K562 (cell line): ENCODE measurements at regions not wholly inside any gene's neighbourhood (a gene's known extent, or its start where the extent isn't known, plus 50 kb on each side); places are given as distances from the start of the nearest gene placed in this dataset.

Source experiments
- FIP1L1 ChIP-seq: fragments of 200-400 bp; formaldehyde crosslinking; IDR thresholded peaks from 2 replicates; pipeline ENCODE4 v1.6.1; 2018; ENCODE audit warnings: mild to moderate bottlenecking, low read depth, low read length; ENCODE audit not compliant: poor library complexity, severe bottlenecking
- POLR2A ChIP-seq: fragments of 450-650 bp; conservative IDR thresholded peaks from 2 replicates; pipeline ENCODE4 v1.6.1; 2016
- PRMT5 ChIP-seq: sonication (generic); formaldehyde crosslinking; IDR thresholded peaks from 2 replicates; pipeline ENCODE4 v1.5.0; 2020; ENCODE audit warnings: missing genetic modification reagents
- RAD21 ChIP-seq, 2 experiments: fragments of 250-450 bp in 1 of 2; fragments of 450-650 bp in 1 of 2; sonication (Bioruptor Pico) in 1 of 2; formaldehyde crosslinking in 1 of 2; IDR thresholded peaks in 1 of 2; conservative IDR thresholded peaks in 1 of 2; 2 replicates each; pipeline versions ENCODE4 v1.4.0 to v1.8.0; 2020 to 2022; ENCODE audit warnings: mild to moderate bottlenecking in 2 of 2, moderate library complexity in 1 of 2
- TF ChIP-seq, protein P1 (sequence below), 3 experiments: IDR thresholded peaks in 2 of 3; conservative IDR thresholded peaks in 1 of 3; 2 replicates each; pipeline ENCODE4 v1.5.1; 2011 to 2012; ENCODE audit warnings: low read length in 3 of 3, mild to moderate bottlenecking in 3 of 3, control low read depth in 2 of 3, improper control_type of control experiment in 1 of 3, inconsistent platforms in 1 of 3, low read depth in 1 of 3, mixed read lengths in 1 of 3, moderate library complexity in 1 of 3; ENCODE audit not compliant: insufficient read depth in 2 of 3
- TF ChIP-seq, protein P2 (sequence below), 2 experiments: fragments of 450-650 bp in 1 of 2; sonication (generic) in 1 of 2; formaldehyde crosslinking in 1 of 2; IDR thresholded peaks in 1 of 2; conservative IDR thresholded peaks in 1 of 2; 2 replicates each; pipeline versions ENCODE4 v1.6.1 to v1.8.1; 2016 to 2023; ENCODE audit warnings: mild to moderate bottlenecking in 2 of 2, moderate library complexity in 2 of 2, inconsistent platforms in 1 of 2, missing genetic modification reagents in 1 of 2

DNA sequence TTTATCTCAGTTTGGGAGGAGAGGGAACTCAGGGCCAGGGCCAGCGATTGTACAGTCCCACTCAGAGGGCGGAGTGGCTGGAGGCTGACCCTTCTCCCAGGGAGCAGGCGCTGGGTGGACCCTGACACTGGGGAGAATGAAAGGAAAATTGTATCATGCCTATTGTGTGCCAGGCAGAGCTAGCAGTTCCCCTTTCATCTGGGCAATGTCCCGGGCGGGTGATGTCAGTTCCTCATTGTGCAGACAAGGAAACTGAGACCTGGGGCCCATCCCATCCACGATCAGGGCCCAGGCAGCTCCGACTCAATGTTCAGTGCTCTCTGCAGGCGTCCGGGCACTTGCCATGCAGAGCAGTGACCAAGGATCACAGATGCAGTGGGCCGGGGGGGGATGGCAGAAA is 101.9 kb upstream of the RTL1 start:
- TF ChIP-seq RAD21 (CRISPR knock-in tag; conservative IDR thresholded peaks at IDR 0.05 in 1 of 2, IDR thresholded peaks at IDR 0.05 in 1 of 2) (no peak), POLR2A (no peak), PRMT5 (CRISPR knock-in tag) (no peak), FIP1L1 (no peak)
- TF ChIP-seq, protein P1, sequence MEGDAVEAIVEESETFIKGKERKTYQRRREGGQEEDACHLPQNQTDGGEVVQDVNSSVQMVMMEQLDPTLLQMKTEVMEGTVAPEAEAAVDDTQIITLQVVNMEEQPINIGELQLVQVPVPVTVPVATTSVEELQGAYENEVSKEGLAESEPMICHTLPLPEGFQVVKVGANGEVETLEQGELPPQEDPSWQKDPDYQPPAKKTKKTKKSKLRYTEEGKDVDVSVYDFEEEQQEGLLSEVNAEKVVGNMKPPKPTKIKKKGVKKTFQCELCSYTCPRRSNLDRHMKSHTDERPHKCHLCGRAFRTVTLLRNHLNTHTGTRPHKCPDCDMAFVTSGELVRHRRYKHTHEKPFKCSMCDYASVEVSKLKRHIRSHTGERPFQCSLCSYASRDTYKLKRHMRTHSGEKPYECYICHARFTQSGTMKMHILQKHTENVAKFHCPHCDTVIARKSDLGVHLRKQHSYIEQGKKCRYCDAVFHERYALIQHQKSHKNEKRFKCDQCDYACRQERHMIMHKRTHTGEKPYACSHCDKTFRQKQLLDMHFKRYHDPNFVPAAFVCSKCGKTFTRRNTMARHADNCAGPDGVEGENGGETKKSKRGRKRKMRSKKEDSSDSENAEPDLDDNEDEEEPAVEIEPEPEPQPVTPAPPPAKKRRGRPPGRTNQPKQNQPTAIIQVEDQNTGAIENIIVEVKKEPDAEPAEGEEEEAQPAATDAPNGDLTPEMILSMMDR (IDR thresholded peaks at IDR 0.05 in 2 of 3, conservative IDR thresholded peaks at IDR 0.05 in 1 of 3; ENCODE audit: insufficient read depth in 2 of 3, low read depth in 1 of 3, low read length in 3 of 3): no peak
- TF ChIP-seq, protein P2, sequence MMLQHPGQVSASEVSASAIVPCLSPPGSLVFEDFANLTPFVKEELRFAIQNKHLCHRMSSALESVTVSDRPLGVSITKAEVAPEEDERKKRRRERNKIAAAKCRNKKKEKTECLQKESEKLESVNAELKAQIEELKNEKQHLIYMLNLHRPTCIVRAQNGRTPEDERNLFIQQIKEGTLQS (IDR thresholded peaks at IDR 0.05): no peak
- TF ChIP-seq, protein P2 (CRISPR knock-in tag; conservative IDR thresholded peaks at IDR 0.05): no peak
